T-helper 1 cell (primary cell): ENCODE measurements at regions not wholly inside any gene's neighbourhood (a gene's known extent, or its start where the extent isn't known, plus 50 kb on each side); places are given as distances from the start of the nearest gene placed in this dataset.
"Not testable (repeated sequence)": the region's sequence is repeated elsewhere in the genome, so short reads cannot be mapped to it uniquely, and the experiment has no call there.

ENCODE experiments used
- DNase-seq, 5 donors: peaks; one replicate each; pipeline ENCODE4 v3.0.0-alpha.2; 2012 to 2020

GRCh38 chr9:29445751-29446150 is 1872.5 kb upstream of the C9orf72 start:
- DNase-seq, result no peak

GRCh38 chr9:29449306-29449705 is 1876.0 kb upstream of the C9orf72 start:
- DNase-seq, result no peak

DNA sequence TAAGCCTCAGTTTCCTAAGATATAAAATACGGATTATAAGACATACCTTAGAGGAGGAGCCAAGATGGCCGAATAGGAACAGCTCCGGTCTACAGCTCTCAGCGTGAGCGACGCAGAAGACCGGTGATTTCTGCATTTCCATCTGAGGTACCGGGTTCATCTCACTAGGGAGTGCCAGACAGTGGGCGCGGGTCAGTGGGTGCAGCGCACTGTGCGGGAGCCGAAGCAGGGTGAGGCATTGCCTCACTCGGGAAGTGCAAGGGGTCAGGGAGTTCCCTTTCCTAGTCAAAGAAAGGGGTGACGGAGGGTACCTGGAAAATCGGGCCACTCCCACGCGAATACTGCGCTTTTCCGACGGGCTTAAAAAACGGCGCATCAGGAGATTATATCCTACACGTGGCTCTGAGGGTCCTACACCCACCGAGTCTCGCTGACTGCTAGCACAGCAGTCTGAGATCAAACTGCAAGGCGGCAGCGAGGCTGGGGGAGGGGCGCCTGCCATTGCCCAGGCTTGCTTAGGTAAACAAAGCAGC is 1877.1 kb upstream of the C9orf72 start:
- DNase-seq, result not testable (repeated sequence)

DNA sequence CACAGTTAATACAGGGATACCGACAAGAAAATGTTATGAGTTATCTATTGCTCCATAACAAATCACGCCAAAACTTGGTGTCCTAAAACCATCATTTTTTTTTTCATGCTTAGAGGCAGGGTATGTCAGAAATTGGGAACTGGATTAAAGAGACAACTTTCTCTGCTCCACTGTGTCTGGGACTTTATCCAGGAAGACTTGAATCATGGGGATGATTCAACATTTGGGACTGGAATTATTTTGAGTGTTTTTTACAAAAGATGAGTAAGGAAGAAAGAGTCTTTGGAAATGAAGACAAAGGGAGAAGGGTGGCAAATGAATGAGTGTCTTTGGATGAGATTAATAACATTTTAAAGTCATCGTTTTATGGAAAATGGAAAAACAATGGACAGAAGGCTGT is 1883.7 kb upstream of the C9orf72 start:
- DNase-seq, result no peak

DNA sequence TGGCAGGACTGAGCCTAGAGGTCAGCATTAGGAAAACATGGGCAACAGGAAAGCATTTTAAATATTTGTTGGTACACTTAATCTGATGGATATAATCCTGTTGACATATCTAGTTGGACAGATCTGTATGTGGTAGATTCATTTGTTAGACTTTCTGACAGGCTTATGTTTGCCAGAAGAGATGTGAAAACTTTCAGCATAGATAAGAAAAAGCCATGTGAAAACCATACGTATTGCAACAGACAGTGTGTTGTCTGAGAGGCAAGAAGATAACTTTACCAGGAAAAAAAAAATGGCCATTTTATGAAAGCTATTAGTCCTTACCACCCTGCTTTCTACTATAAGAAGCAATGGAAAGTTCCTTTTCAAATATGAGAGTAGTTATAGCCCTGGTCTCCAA is 1902.2 kb upstream of the C9orf72 start:
- no peak for DNase-seq

DNA sequence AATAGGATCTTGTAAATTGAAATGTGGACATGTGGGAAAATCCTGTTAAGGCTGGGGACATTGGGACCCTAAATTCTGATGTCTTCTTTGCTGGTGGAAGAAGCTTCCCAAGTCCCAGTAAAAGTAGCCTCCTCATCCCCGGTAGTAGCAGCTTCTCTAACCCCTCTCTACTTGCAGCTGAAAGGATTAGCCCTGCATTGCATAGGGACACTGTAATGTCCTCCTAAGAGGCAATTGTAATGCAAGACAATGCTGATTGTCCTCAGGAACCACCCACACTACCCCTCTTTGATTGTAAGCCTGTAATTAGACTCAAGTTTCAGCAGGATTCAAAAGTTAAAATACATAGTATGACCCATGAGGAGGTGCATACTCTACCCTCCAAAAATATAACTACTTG is 1938.4 kb upstream of the C9orf72 start:
- no peak for DNase-seq

DNA sequence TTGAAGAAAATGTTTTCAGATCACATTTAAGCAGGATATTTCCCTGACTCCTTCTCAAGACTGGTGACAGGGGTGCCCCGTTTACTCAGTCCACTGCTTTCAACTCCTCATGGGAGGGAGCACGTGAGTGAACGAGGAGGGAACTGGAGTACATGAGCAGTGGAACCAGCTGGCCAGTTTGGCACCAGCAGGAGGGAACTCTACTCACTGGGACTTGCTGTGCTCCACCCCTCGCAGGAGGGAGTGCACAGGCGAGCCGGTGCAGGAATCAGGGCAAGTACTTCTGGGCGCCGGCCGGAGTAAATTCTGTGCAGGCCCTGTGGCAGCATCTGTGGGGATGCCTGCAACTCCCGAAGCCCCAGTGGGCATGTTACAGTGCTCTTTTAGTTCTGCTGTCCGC is 1941.1 kb upstream of the C9orf72 start:
- no peak for DNase-seq

DNA sequence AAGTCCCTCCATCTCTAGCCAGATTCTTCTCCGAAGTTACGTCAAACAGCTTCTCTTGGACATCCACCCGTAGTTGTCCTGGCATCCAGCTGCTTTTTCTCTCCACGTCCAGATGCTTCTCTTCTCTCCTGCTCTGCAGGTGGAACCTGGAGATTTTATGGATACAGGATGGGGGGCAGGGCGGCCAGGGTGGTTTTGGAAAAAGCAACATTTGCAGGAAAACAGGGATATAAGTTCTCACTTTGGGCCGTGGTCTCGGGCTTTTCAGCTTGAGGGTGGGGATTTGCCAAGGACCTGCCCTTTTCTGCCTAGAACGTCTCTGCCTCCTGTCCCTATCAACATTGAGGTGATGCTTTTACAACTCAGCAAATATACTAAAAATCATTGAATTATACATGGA is 1941.6 kb upstream of the C9orf72 start:
- DNase-seq, result no peak

GRCh38 chr9:29548436-29548835 is 1975.2 kb upstream of the C9orf72 start:
- DNase-seq, result no peak

DNA sequence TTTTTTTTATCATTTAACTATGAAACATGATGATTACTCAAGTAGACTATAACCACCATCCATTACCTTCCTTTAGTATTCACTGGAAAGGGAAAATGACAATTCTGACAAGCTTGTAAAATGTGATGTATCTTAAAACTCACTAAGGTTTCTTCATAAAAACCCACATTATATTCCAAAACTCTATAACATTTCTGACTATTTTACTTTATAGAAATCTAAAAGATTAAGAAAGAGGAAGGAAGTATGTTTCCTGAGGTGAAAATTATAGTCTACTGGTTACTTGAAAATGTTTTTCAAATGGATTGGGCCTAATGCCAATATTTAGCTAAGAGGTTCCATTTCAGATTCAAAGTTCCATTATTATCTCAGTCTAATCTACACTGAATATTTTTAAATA is 1982.2 kb upstream of the C9orf72 start:
- DNase-seq, result no peak

- DNase-seq, result no peak
These were observed 1983.0 kb upstream of the C9orf72 start for GRCh38 chr9:29556317-29556716.

GRCh38 chr9:29556746-29557145 is 1983.5 kb upstream of the C9orf72 start:
- no peak for DNase-seq

DNA sequence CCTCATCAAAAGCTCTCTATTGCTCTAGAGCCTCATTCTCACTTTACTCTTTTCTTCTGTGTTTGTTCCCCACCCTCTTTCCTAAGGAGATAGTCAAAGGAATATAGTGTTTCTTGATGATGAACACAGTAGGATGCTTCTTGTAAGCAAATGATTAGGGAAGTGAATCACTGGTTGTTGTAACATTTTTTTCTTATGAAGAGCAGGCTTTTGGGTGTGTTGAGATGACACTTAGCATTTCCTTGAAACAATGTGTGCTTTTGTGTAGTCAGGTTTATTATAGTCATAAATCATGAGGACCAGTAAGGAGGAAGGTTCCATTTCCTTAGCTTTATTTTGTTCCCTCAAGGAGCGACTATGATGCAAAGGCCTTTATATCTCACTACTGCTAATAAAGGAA is 1991.3 kb upstream of the C9orf72 start:
- DNase-seq, result no peak

DNA sequence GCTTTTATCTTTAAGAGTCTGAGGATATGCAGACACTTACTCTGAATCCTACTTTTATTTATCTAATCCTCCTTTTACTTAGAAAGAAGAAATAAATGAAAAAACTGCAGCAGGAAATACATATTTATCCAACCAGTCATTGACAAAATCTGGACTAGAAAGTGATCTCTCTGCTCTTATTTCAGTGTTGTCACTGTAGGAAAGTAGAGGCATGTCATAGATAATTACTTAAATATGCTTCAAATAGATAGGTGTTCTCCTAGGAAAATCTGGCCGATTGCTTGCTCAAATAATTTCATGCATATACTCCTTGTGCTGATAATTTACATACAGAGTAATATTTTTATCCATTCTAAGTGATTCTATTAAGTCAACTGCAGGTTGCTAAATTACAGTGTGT is 2001.9 kb upstream of the C9orf72 start:
- no peak for DNase-seq

DNA sequence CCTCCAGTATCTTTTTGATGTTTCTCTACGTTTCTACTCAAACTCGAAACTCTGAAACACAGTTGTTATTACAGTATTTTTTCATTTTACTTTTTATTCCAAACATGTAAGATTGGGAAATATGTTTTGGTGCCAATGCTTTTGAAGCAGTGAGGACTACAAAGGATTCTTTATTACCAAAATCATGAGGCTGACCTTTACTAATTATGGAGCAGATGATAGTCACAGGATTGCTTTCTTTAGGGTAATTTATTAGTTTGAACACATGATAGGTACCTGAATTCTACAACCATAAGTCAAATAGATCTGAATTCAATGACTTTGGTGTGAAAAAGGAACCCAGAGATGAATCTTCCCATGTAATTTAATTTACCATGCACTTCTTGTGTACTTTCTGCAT is 2015.1 kb upstream of the C9orf72 start:
- DNase-seq, result no peak

- DNase-seq, result no peak
These were observed 2036.0 kb upstream of the C9orf72 start for GRCh38 chr9:29609282-29609681.

DNA sequence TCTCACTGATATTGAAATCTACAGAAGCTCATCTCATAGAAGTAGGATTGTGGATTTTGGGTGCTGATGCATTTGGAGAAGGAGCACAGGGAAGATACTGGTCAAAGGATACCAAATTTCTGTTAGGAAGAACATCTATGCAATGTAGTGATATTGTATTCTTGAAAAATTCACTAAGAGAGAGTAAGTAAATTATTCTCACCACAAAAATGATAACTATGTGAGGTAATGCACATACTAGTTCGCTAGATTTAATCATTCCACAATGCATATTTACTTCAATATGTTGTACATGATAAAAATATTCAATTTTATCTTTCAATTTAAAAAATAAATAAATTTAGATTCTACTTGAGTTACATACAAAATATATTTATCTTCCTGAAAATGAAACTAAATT is 2040.5 kb upstream of the C9orf72 start:
- no peak for DNase-seq

DNA sequence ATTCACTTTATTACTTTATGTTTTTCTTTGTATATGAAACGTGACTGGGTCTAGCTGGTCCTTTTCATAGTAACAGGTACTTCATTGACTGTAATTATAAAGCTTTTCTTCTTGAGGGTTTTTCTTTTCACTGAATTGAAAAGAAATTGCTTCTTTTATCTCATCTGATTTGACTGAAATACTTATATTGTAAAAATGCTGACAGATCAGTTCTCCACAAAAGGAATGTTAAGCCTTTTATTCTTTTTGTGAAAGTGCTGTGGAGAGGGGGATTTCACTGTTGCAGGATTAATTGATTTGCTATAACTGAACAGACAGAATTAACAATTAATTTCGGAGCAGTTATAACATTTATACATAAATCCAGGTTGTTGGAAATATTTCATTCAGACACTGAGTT is 2043.6 kb upstream of the C9orf72 start:
- no peak for DNase-seq

DNA sequence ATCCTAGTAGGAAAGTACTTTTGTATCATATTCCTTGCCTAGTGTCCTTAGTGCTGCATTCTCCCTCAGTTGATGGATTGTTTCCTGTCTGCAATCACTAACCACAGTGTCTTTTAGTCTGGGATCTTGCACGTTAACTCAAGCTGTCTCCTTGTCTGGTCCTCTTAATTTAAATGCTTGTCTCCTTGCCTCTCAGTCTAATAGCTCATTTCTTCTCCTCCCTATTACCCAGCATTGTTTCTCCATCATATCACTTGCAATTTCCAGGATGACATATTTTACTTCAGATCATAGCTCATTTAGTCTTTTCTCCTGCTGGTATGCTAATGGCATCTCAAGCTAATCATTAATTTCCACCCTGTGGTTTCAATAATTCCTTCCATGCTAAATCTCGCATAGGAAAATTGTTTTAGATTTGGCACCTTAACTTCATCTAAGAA is 2052.0 kb upstream of the C9orf72 start:
- DNase-seq, result no peak

GRCh38 chr9:29625931-29626330 is 2052.7 kb upstream of the C9orf72 start:
- DNase-seq, result no peak

DNA sequence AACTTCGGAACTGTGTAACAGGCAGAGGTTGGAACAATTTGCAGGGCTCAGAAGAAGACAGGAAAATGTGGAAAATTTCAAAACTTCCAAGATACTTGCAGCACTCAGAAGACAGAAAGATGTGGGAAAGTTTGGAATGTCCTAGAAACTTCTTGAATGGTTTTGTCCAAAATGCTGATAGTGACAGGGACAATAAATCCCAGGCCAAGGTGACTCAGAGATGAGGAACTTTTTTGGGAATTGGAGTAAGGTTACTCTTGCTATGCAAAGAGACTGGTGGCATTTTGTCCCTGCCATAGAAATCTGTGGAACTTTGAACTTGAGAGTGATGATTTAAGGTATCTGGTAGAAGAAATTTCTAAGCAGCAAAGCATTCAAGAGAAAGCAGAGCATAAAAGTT is 2055.6 kb upstream of the C9orf72 start:
- DNase-seq, result not testable (repeated sequence)

DNA sequence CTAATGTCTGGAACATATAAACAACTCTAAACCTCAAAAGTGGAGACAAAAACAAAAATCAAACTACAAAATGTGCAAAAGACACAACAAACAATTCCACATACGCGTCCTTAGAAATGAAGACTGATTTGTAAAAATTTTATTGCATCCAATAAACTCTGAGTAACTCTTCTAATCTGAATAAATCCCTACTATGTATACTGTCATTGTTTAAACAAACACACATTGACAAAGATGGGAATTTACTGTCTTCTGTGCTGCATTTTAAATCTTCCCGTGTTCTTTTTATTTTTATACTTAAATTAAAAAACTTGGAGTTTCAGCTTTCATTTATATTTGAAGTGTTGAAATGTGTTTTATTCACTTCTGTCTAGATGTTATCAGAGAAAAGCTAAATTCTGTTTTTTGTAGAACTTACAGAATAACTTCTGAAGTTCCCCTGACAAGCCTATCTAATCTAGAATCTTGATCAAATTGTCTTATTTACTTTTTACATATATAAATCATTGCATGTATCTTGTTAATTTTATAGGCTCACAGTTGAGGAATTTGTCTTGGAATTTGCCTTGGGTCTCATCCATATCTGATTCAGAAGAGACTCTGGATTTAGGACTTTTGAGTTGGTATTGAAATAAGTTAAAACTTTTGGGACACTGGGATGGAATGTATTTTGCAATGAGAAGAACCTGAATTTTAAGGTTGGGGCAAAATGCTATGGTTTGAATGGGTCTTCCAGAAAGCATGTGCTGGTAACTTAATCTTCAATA is 2064.4 kb upstream of the C9orf72 start:
- no peak for DNase-seq

DNA sequence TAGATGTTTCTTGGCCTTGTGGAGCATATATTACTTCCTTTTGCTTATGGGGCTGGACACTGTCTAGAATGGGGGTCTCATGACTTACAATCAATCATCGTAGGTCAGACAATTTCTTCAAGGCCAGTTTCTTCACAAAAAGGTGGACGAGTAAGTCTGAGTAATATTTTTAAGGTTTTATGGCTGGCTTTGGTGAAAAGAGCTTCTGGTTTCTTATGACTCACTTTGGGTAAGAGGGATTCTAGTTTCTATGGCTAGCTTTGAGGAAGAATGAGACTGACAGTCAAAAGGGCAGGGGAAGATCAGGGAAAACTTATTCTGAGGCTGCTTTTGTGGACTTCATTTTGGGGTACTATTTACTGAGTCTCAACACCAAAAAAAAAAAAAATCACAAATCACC is 2067.2 kb upstream of the C9orf72 start:
- no peak for DNase-seq

GRCh38 chr9:29644514-29644913 is 2071.2 kb upstream of the C9orf72 start:
- no peak for DNase-seq

DNA sequence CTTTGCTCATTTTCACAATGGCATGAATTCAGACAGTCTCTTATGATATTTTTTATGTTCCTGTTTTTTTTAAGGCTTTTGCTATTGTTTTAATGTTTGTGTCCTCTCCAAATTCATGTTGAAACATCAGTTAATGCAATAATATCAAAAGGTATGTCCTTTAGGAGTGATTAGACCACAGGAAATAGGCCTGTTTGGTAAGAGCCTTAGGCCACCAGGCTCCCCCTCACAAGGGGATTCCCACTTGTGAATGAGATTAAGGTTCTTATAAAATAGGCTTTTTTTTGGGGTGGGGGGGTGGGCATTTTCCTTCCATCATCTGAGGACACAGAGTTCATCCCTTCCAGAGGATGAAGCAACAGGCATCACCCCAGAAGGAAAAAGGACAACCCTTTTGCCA is 2074.2 kb upstream of the C9orf72 start:
- no peak for DNase-seq
